Endothelial cell of umbilical vein (primary cell): ENCODE measurements at regions not wholly inside any gene's neighbourhood (a gene's known extent, or its start where the extent isn't known, plus 50 kb on each side); places are given as distances from the start of the nearest gene placed in this dataset.

Experiments used
- CTCF ChIP-seq, 2 donors: IDR thresholded peaks; 1 replicate in 1 of 2; 2 replicates in 1 of 2; pipeline ENCODE4 v1.5.1; 2011; ENCODE audit warnings: low read length in 2 of 2, mild to moderate bottlenecking in 2 of 2, moderate library complexity in 2 of 2, control low read depth in 1 of 2, inconsistent platforms in 1 of 2, low read depth in 1 of 2; ENCODE audit not compliant: insufficient read depth in 1 of 2; ENCODE audit errors: extremely low read depth in 1 of 2
- EZH2 ChIP-seq: IDR thresholded peaks from 2 replicates; pipeline ENCODE4 v1.6.1; 2012; ENCODE audit warnings: borderline replicate concordance, low read depth, mild to moderate bottlenecking, moderate library complexity, low read length, inconsistent platforms; ENCODE audit not compliant: severe bottlenecking
- FOS ChIP-seq: IDR thresholded peaks from 2 replicates; pipeline ENCODE4 v1.6.1; 2011; ENCODE audit warnings: mild to moderate bottlenecking, low read length, moderate library complexity, borderline replicate concordance; ENCODE audit not compliant: insufficient read depth
- GATA2 ChIP-seq: IDR thresholded peaks from 2 replicates; pipeline ENCODE4 v1.7.0; 2011; ENCODE audit warnings: low read depth, mild to moderate bottlenecking, moderate library complexity, mixed read lengths, low read length; ENCODE audit not compliant: insufficient read length, insufficient read depth
- JUN ChIP-seq: IDR thresholded peaks from 2 replicates; pipeline ENCODE4 v1.6.1; 2011; ENCODE audit warnings: borderline replicate concordance, low read depth; ENCODE audit not compliant: insufficient read length, insufficient read depth
- MYC ChIP-seq: IDR thresholded peaks from one replicate; pipeline ENCODE4 v1.6.1; 2011; ENCODE audit warnings: mild to moderate bottlenecking, low read depth, low read length
- POLR2A ChIP-seq: IDR thresholded peaks from 2 replicates; pipeline ENCODE4 v1.6.1; 2012; ENCODE audit warnings: low read depth, mild to moderate bottlenecking, control low read depth, low read length
- POLR2AphosphoS5 ChIP-seq: IDR thresholded peaks from 2 replicates; pipeline ENCODE4 v1.6.1; 2012; ENCODE audit warnings: low read depth, mild to moderate bottlenecking, control low read depth, low read length, moderate library complexity; ENCODE audit not compliant: insufficient read depth
- TF ChIP-seq, protein P1 (sequence below): IDR thresholded peaks from 2 replicates; pipeline ENCODE4 v1.6.1; 2011; ENCODE audit not compliant: insufficient read depth, insufficient read length

DNA sequence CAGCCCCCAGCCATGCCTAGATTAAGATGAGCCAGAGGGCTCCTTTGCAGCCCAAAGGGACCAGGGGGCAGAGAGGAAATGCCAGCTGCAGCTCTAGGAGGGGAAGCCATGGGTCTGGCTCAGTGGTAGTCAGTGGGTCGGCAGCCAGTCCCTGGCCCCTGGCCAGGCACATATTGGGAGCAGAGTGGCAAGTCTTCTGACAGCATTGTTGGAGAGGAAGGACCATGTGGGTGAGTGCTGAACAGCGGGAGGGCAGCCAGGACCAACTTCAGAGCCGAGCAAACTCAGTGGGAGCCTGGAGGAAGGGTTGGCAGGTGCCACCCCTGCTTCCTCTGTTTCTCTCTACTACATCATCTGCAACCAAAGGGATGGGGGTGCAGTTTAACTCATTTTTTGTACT, 140.5 kb upstream of the PELI1 start:
- TF ChIP-seq POLR2A, result no peak
- TF ChIP-seq CTCF (IDR thresholded peaks at IDR 0.05; ENCODE audit: extremely low read depth in 1 of 2, insufficient read depth in 1 of 2, low read depth in 1 of 2, low read length in 2 of 2), result no peak
- TF ChIP-seq, protein P1, sequence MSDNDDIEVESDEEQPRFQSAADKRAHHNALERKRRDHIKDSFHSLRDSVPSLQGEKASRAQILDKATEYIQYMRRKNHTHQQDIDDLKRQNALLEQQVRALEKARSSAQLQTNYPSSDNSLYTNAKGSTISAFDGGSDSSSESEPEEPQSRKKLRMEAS, result no peak
- no peak for TF ChIP-seq EZH2
- no peak for TF ChIP-seq JUN
- no peak for TF ChIP-seq MYC
- TF ChIP-seq FOS, result no peak
- no peak for TF ChIP-seq POLR2AphosphoS5
- TF ChIP-seq GATA2, result no peak
